IMR-90 (cell line): ENCODE measurements at regions not wholly inside any gene's neighbourhood (a gene's known extent, or its start where the extent isn't known, plus 50 kb on each side); places are given as distances from the start of the nearest gene placed in this dataset.

Experiments
- ATAC-seq: fragments of 200-7000 bp; cut with Tn5 transposase; 2 replicates; pipeline ENCODE4 v1.9.1; 2020; ENCODE audit warnings: low read depth, mild to moderate bottlenecking, moderate library complexity
- BruUV-seq: library from RNA; stranded (reverse); fragments of 400-500 nt; replicated peaks from 2 replicates; lab custom pipeline; 2021; lab: Mats Ljungman, UMichigan
- CTCF ChIA-PET: fragments of 300-600 bp; formaldehyde crosslinking; extraction: SDS; loops from one replicate; lab custom pipeline; 2021; ENCODE audit warnings: antibody characterized with exemption; lab: Yijun Ruan, JAX
- POLR2A ChIA-PET: fragments of 300-600 bp; sonication (Branson Sonifier 250); formaldehyde crosslinking; loops from one replicate; lab custom pipeline; 2022; ENCODE audit warnings: antibody characterized with exemption; ENCODE audit not compliant: unreplicated experiment; lab: Charles Lee
- DNase-seq: peaks from one replicate; pipeline ENCODE4 v3.0.0; 2013
- H2AFZ ChIP-seq: replicated peaks from 2 replicates; pipeline ENCODE3; 2013; ENCODE audit warnings: low read length, mild to moderate bottlenecking; ENCODE audit not compliant: poor library complexity
- H2AK5ac ChIP-seq: 2 replicates; pipeline ENCODE4 v1.6.1; 2013; ENCODE audit warnings: low read depth, low read length, inconsistent platforms
- H2AK9ac ChIP-seq: replicated peaks from 2 replicates; pipeline ENCODE3; 2013; ENCODE audit warnings: mild to moderate bottlenecking, low read depth, low read length, moderate library complexity; ENCODE audit not compliant: poor library complexity
- H2BK120ac ChIP-seq: 2 replicates; pipeline ENCODE4 v1.6.1; 2013; ENCODE audit warnings: low read depth, low read length, inconsistent platforms
- H2BK15ac ChIP-seq: 3 replicates; pipeline ENCODE4 v1.6.1; 2013; ENCODE audit warnings: low read depth, low read length, inconsistent platforms
- H2BK20ac ChIP-seq: 2 replicates; pipeline ENCODE4 v1.6.1; 2013; ENCODE audit warnings: low read depth, mild to moderate bottlenecking, inconsistent platforms, low read length, moderate library complexity
- H2BK5ac ChIP-seq: 2 replicates; pipeline ENCODE4 v1.6.1; 2013; ENCODE audit warnings: mild to moderate bottlenecking, low read depth, low read length, inconsistent platforms; ENCODE audit not compliant: poor library complexity, severe bottlenecking
- H3K14ac ChIP-seq: replicated peaks from 2 replicates; pipeline ENCODE4 v1.6.1; 2013; ENCODE audit warnings: low read depth, low read length, inconsistent platforms
- H3K18ac ChIP-seq: 2 replicates; pipeline ENCODE4 v1.6.1; 2013; ENCODE audit warnings: low read depth, low read length, control low read depth
- H3K23ac ChIP-seq: 2 replicates; pipeline ENCODE4 v1.6.1; 2013; ENCODE audit warnings: low read depth, low read length, inconsistent platforms
- H3K27ac ChIP-seq: 2 replicates; pipeline ENCODE4 v1.5.1; 2013; ENCODE audit warnings: mild to moderate bottlenecking, control low read depth, low read length; ENCODE audit not compliant: insufficient read depth
- H3K27me3 ChIP-seq: 2 replicates; pipeline ENCODE4 v1.6.1; 2013; ENCODE audit warnings: low read length; ENCODE audit not compliant: control insufficient read depth, insufficient read depth
- H3K36me3 ChIP-seq: 2 replicates; pipeline ENCODE4 v1.6.1; 2013; ENCODE audit warnings: low read length, mixed read lengths; ENCODE audit not compliant: control insufficient read depth, insufficient read depth
- H3K4ac ChIP-seq: 2 replicates; pipeline ENCODE4 v1.6.1; 2013; ENCODE audit warnings: low read depth, low read length, inconsistent platforms
- H3K4me1 ChIP-seq: 2 replicates; pipeline ENCODE4 v1.6.1; 2013; ENCODE audit warnings: low read length, mixed read lengths; ENCODE audit not compliant: control insufficient read depth, insufficient read depth
- H3K4me2 ChIP-seq: 2 replicates; pipeline ENCODE4 v1.6.1; 2013; ENCODE audit warnings: low read depth, mild to moderate bottlenecking, control low read depth, low read length, moderate library complexity
- H3K4me3 ChIP-seq: 2 replicates; pipeline ENCODE4 v1.5.1; 2013; ENCODE audit warnings: low read depth, mild to moderate bottlenecking, control low read depth, low read length, moderate library complexity; ENCODE audit not compliant: insufficient read depth
- H3K56ac ChIP-seq: 2 replicates; pipeline ENCODE4 v1.6.1; 2013; ENCODE audit warnings: low read length, inconsistent platforms; ENCODE audit not compliant: insufficient read depth; ENCODE audit errors: extremely low read depth
- H3K79me1 ChIP-seq, 2 experiments: 2 replicates each; pipeline ENCODE4 v1.6.1; 2013; ENCODE audit warnings: low read length in 2 of 2, inconsistent platforms in 1 of 2, low read depth in 1 of 2
- H3K9ac ChIP-seq: 2 replicates; pipeline ENCODE4 v1.6.1; 2013; ENCODE audit warnings: low read depth, low read length, control low read depth
- H3K9me1 ChIP-seq: 2 replicates; pipeline ENCODE4 v1.6.1; 2013; ENCODE audit warnings: low read length, inconsistent platforms; ENCODE audit not compliant: insufficient read depth
- H3K9me3 ChIP-seq: 2 replicates; pipeline ENCODE4 v1.6.1; 2013; ENCODE audit warnings: low read length; ENCODE audit not compliant: control insufficient read depth, insufficient read depth
- H4K20me1 ChIP-seq: 2 replicates; pipeline ENCODE4 v1.6.1; 2013; ENCODE audit warnings: low read length, inconsistent platforms; ENCODE audit not compliant: insufficient read depth
- H4K5ac ChIP-seq: 2 replicates; pipeline ENCODE4 v1.6.1; 2013; ENCODE audit warnings: mild to moderate bottlenecking, low read depth, low read length, control low read depth
- H4K8ac ChIP-seq, 2 experiments: 2 replicates each; pipeline ENCODE4 v1.6.1; 2013; ENCODE audit warnings: low read depth in 2 of 2, low read length in 2 of 2, control low read depth in 1 of 2, inconsistent platforms in 1 of 2
- H4K91ac ChIP-seq: 2 replicates; pipeline ENCODE4 v1.6.1; 2013; ENCODE audit warnings: low read depth, low read length, inconsistent platforms; ENCODE audit not compliant: insufficient read depth
- BHLHE40 ChIP-seq: fragments of 150-350 bp; IDR thresholded peaks from 2 replicates; pipeline ENCODE4 v1.6.1; 2016; ENCODE audit warnings: mild to moderate bottlenecking, low read depth, low read length
- MXI1 ChIP-seq: IDR thresholded peaks from 2 replicates; pipeline ENCODE4 v1.6.1; 2012; ENCODE audit warnings: low read depth, mild to moderate bottlenecking, low read length, moderate library complexity, borderline replicate concordance
- RAD21 ChIP-seq: IDR thresholded peaks from 2 replicates; pipeline ENCODE4 v1.6.1; 2012; ENCODE audit warnings: low read length, improper control_type of control experiment
- SMC3 ChIP-seq: fragments of 150-350 bp; IDR thresholded peaks from 2 replicates; pipeline ENCODE4 v1.6.1; 2016; ENCODE audit warnings: low read depth, mild to moderate bottlenecking, antibody characterized with exemption, low read length, moderate library complexity
- WGBS, 2 experiments: methylation state at CpG; one replicate each; pipeline versions ENCODE4 v1.1.5 to v1.1.7; 2013; ENCODE audit warnings: missing lambda C conversion rate in 2 of 2; ENCODE audit not compliant: insufficient read length in 1 of 2; ENCODE audit errors: extremely low coverage in 2 of 2; 5-methylcytosine and 5-hydroxymethylcytosine counted together
- dilution Hi-C: fragments of 300-500 bp; cut with HindIII; formaldehyde crosslinking; loops from one replicate; pipeline ENCODE4 v1.14.3; 2018; ENCODE audit warnings: low sequenced_read_pairs; ENCODE audit not compliant: unreplicated experiment
- in situ Hi-C: fragments of 300-500 bp; cut with MboI; formaldehyde crosslinking; loops from 3 replicates; pipeline ENCODE4 v1.14.3; 2019; ENCODE audit warnings: low sequenced_read_pairs, inconsistent platforms, mixed read lengths
- intact Hi-C: fragments of 100-400 bp; cut with micrococcal nuclease; formaldehyde crosslinking; loops from 2 replicates; pipeline ENCODE4 v1.10.0; 2022

- no peak overlapping the region for H2AK5ac ChIP-seq
- ATAC-seq: no peak
- dilution Hi-C loops: no loop called here
Measured at GRCh38 chr2:146721486-146721885, 1123.3 kb upstream of the ACVR2A start.

More at GRCh38 chr2:146721486-146721885, 1123.3 kb upstream of the ACVR2A start:
- in situ Hi-C loops (no loop called here), intact Hi-C loops (no loop called here)
- Histone ChIP-seq H3K4me2 (no peak overlapping the region), H4K91ac (no peak overlapping the region), H3K79me1 (no peaks in the 10 kb centered on the region), H4K5ac (no peak overlapping the region), H3K27ac (no peak overlapping the region), H3K9me1 (no peaks in the 10 kb centered on the region), H3K4me3 (no peak overlapping the region), H2BK5ac (no peak overlapping the region), H2BK20ac (no peak overlapping the region), H3K9me3 (no peaks in the 10 kb centered on the region; the same call in 1 of the 2 replicates), H2BK15ac (no peak overlapping the region), H3K18ac (no peak overlapping the region), H3K4ac (no peak overlapping the region), H2BK120ac (no peak overlapping the region), H3K23ac (no peak overlapping the region), H2AK9ac (no peak overlapping the region), H3K4me1 (no peaks in the 10 kb centered on the region), H2AFZ (no peak overlapping the region), H3K36me3 (no peaks in the 10 kb centered on the region), H3K9ac (no peak overlapping the region), H3K56ac (no peak overlapping the region), H4K20me1 (no peaks in the 10 kb centered on the region), H3K14ac (no peak overlapping the region), H3K27me3 (no peaks in the 10 kb centered on the region), H4K8ac (no peak overlapping the region)
- TF ChIP-seq RAD21 (no peak), MXI1 (no peak), SMC3 (no peak), BHLHE40 (no peak)
- CTCF ChIA-PET: no interaction called here
- no peak for DNase-seq
- POLR2A ChIA-PET: no interaction called here
- 77% methylated on average over 7 of the region's 7 CpGs; no CpG with 5 or more reads in 1 of the 2 experiments for WGBS, 2 experiments
- no TSS peak for BruUV-seq
